ENCODE measurements at regions not wholly inside any gene's neighbourhood (a gene's known extent, or its start where the extent isn't known, plus 50 kb on each side); places are given as distances from the start of the nearest gene placed in this dataset.
"Not testable (repeated sequence)": the region's sequence is repeated elsewhere in the genome, so short reads cannot be mapped to it uniquely, and the experiment has no call there.

DNA sequence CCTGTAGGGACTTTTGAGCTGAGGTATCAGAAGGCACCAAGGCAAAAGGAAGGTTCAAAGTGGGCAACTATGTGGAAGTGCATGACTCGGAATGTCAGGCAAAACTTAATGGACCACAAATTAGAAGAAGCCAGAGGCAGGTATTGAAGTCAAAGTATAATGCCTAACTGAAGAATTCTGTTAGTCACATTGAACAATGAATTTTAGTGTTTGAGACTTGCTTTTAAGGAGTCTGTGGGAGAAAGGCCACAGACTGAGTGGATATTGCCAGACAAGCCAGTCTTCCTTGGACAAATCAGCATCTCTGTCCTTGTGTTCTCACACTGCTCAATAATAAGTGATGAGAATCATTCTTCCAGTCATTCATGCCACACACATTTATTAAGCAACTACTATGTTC is 498.9 kb downstream of the STK39 start:
- ChIA-PET POLR2A (no interaction called here), CTCF (no interaction called here)
- Mint-ChIP-seq H3K9me3 (no peaks in the 10 kb centered on the region), H3K4me3 (no peak overlapping the region), H3K27me3 (no peaks in the 10 kb centered on the region), H3K4me1 (no peaks in the 10 kb centered on the region), H3K27ac (no peak overlapping the region), H3K36me3 (ENCODE audit: low read depth) (no peaks in the 10 kb centered on the region)
- no peak for DNase-seq

DNA sequence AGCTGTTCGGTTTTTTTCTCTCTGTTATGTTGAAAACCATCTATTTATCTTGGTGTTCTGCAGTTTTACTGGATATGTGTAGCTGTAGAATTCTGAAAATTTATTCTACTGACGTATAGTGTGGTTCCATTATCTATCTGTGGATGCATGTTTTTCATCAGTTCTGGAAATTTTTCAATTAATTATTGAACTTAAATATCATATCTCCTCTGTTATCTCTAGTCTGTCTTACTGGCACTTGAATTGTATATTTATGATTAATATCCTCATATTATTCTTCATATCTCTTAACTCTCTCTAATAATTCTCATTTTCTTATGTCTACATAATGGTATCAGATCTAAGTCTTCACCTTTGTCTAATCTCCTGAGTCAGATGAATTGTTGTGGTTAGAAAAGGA is 501.7 kb downstream of the STK39 start:
- Mint-ChIP-seq H3K4me3 (no peak overlapping the region), H3K36me3 (ENCODE audit: low read depth) (no peaks in the 10 kb centered on the region), H3K4me1 (no peaks in the 10 kb centered on the region), H3K9me3 (no peaks in the 10 kb centered on the region), H3K27ac (no peak overlapping the region), H3K27me3 (no peaks in the 10 kb centered on the region)
- no peak for DNase-seq
- POLR2A ChIA-PET: no interaction called here
- CTCF ChIA-PET: no interaction called here

DNA sequence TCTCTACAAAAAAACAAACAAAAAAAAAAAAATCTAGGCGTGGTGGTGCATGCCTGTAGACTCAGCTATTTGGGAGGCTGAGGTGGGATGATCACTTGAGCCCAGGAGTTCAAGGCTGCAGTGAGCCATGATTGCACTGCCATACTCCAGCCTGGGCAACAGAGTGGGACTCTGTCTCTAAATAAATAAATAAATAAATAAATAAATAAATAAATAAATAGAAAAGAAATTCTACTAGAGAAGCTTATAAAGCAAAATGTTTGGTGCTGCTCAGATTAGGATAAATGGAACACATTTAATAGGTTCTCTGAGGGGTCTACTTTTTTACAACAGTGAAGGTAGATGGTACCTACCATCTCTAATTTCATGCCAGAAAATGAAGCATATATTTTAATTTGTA is 507.5 kb downstream of the STK39 start:
- H3K36me3 Mint-ChIP-seq (ENCODE audit: low read depth); H3K4me3 Mint-ChIP-seq; H3K9me3 Mint-ChIP-seq; POLR2A ChIA-PET; DNase-seq; H3K27me3 Mint-ChIP-seq; CTCF ChIA-PET; H3K27ac Mint-ChIP-seq; H3K4me1 Mint-ChIP-seq: not testable (repeated sequence)

DNA sequence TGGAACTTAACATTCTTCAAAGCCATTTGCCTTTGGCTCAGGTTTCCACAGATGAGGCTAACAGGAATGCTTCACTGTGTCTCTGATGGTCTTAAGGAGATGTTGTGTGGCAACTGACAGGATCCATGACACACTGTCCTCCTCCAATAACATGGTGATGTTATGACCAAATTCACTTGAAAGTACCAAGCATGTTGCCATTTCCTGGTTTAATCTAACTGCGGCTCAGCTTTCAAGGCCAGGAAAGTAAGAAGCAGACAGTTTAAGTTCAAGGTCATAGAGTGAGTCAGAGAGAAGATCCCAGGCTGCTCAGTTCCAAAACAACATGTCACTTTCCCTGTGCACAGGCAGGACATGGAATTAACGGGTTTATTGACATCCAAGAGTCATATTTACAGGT is 513.6 kb downstream of the STK39 start:
- H3K27ac Mint-ChIP-seq: no peak overlapping the region
- no peaks in the 10 kb centered on the region for H3K27me3 Mint-ChIP-seq
- H3K36me3 Mint-ChIP-seq (ENCODE audit: low read depth): no peaks in the 10 kb centered on the region
- H3K4me3 Mint-ChIP-seq: no peak overlapping the region
- ChIA-PET POLR2A (no interaction called here), CTCF (no interaction called here)
- no peaks in the 10 kb centered on the region for H3K4me1 Mint-ChIP-seq
- no peaks in the 10 kb centered on the region for H3K9me3 Mint-ChIP-seq
- DNase-seq: no peak

DNA sequence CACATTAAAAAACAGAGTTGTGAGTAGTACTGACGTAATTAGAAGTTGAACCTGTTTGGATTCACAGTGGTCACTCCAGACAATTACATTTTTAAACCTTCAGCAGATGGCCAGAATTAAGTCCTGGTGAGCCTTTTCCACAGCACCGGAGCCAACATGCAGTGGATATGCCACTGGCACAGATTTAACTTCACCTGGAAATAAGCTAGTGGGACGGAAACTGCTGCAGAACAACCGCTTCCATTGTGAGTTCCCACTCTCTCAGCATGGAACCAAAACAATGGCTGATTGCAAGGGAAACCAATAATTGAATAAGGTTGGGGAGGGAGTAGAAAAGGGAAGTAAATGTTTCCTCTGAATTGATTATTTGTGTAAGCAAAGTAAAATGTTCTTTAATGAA is 515.1 kb downstream of the STK39 start:
- ChIA-PET POLR2A (no interaction called here), CTCF (no interaction called here)
- Mint-ChIP-seq H3K27ac (no peak overlapping the region), H3K27me3 (no peaks in the 10 kb centered on the region), H3K9me3 (no peaks in the 10 kb centered on the region), H3K4me3 (no peak overlapping the region), H3K4me1 (no peaks in the 10 kb centered on the region), H3K36me3 (ENCODE audit: low read depth) (no peaks in the 10 kb centered on the region)
- no peak for DNase-seq

DNA sequence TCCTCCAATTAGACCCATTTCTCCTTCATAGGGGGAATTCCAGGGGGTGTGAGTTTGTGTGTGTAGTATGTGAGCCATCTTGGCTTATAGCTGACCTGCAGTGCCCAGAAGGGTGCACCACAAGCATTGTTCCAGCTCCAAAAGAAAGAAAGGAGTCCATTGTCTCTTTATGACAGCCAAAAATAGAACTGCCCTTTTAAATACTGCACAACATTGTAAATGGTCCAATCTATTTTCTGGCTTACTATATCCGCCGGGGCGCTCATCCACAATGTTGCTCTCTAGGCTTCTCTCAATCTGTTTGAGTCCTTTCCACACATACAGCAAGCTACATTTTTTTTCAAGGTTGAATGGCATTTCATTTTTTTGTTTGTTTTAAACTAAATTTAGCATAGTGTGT is 517.5 kb downstream of the STK39 start:
- POLR2A ChIA-PET: no interaction called here
- Mint-ChIP-seq H3K27me3 (no peaks in the 10 kb centered on the region), H3K36me3 (ENCODE audit: low read depth) (no peaks in the 10 kb centered on the region), H3K4me3 (no peak overlapping the region), H3K4me1 (no peaks in the 10 kb centered on the region), H3K9me3 (no peaks in the 10 kb centered on the region), H3K27ac (no peak overlapping the region)
- CTCF ChIA-PET: no interaction called here
- no peak for DNase-seq

DNA sequence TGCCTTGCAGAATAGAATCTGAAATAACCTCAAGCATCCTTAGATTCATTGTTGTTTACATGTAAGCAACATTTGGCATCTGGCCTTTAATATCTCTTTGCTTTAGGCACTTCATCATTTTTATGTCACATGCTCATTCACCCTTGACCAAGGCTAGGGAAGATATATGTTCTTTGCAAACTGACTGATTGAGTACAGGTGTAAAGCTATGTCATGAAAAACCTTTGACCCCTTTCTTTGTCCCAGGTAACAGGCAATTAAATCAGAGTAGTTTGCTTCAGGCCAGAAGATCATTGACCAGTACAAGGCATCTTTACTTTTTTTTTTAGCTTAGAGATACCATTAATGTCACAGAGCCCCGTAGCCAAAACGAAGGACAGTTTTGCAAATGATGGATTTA is 520.6 kb downstream of the STK39 start:
- Mint-ChIP-seq H3K36me3 (ENCODE audit: low read depth) (no peaks in the 10 kb centered on the region), H3K27ac (no peak overlapping the region), H3K9me3 (no peaks in the 10 kb centered on the region), H3K4me1 (no peaks in the 10 kb centered on the region), H3K4me3 (no peak overlapping the region), H3K27me3 (no peaks in the 10 kb centered on the region)
- DNase-seq: no peak
- ChIA-PET CTCF (no interaction called here), POLR2A (no interaction called here)

DNA sequence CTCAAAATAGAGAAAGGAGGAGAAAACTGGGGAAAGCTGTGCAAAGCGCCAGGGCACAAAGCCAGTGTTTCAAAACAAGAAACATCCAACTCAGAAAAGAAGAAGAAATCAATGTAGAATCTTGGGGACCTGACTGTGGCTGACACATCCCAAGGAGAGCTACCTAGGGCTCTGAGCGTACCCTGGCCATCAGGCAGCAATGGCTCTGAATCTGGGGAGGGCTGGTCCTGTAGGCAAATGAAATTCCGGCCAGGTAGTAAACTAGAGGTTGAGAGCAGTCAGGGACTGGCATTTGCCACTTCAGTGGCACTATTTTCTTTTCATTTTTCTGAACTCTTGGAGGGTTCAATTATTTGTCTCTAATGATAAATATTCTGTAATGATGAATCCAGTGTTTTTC is 525.8 kb downstream of the STK39 start:
- H3K9me3 Mint-ChIP-seq: no peaks in the 10 kb centered on the region
- no peak overlapping the region for H3K4me3 Mint-ChIP-seq
- no peaks in the 10 kb centered on the region for H3K36me3 Mint-ChIP-seq (ENCODE audit: low read depth)
- no peak overlapping the region for H3K27ac Mint-ChIP-seq
- DNase-seq: no peak
- ChIA-PET CTCF (no interaction called here), POLR2A (no interaction called here)
- peaks cover 3% of the 10 kb centered on the region for H3K27me3 Mint-ChIP-seq
- no peaks in the 10 kb centered on the region for H3K4me1 Mint-ChIP-seq

DNA sequence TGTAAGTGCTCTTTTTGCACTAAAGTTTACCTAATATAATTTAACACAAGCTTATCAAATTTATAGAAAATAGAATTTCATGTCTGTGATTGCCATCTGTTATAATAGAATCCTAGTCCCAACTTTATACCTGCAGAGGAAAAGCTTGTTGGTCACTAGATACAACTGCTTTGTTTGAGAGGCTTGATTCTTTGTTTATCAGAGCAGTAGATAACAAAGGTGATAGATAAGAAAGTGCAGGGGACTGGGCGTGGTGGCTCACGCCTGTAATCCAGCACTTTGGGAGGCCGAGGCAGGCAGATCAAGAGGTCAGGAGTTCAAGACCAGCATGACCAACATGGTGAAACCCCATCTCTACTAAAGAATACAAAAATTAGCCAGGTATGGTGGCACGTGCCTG is 528.0 kb downstream of the STK39 start:
- H3K36me3 Mint-ChIP-seq (ENCODE audit: low read depth): no peaks in the 10 kb centered on the region
- no peak overlapping the region for H3K27ac Mint-ChIP-seq
- peaks cover 3% of the 10 kb centered on the region for H3K27me3 Mint-ChIP-seq
- H3K4me1 Mint-ChIP-seq: no peaks in the 10 kb centered on the region
- ChIA-PET POLR2A (no interaction called here), CTCF (no interaction called here)
- DNase-seq: no peak
- H3K4me3 Mint-ChIP-seq: no peak overlapping the region
- H3K9me3 Mint-ChIP-seq: no peaks in the 10 kb centered on the region

DNA sequence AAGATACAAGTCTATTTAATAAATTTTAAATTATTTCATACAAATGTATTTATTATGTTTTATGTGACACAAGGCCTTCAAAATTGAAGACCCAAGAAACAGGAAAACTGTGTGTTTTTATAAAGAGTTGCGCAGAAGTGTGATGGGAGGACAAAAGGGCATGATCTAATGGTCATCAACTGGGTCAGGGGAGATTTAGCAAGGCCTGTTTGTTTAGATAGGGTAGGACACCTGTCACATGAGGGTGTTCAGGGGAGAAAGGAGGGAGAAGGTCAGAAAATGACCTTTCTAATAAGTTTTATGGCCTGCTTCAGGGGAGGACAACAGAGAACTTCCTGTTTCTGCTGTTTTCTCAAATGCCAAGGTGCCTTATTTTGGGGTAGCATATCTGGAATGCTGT is 528.8 kb downstream of the STK39 start:
- CTCF ChIA-PET: no interaction called here

DNA sequence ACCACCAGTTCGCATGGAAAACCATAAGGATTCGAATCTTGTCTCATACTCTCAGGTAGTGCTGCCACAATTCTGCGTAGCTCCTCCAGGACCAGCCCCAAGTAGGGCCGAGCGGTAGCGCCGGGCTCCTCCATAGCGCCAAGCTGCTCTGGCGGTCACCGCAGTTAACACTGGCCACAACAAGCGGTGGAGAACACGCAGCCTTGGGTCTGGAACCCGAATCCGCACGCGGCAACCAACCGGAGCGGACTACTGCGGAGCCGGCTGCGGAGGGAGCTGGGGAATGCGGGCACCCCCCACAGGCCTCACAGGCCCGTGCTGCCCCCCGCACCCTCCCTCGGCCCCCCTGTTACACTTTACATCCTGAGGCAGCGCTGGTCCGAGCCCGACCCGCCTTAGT is 531.5 kb downstream of the STK39 start:
- H3K4me3 Mint-ChIP-seq: no peak overlapping the region
- POLR2A ChIA-PET: no interaction called here
- no peaks in the 10 kb centered on the region for H3K9me3 Mint-ChIP-seq
- CTCF ChIA-PET: no interaction called here
- no peak overlapping the region for H3K27ac Mint-ChIP-seq
- no peak for DNase-seq
- H3K27me3 Mint-ChIP-seq: peaks cover 3% of the 10 kb centered on the region
- no peaks in the 10 kb centered on the region for H3K36me3 Mint-ChIP-seq (ENCODE audit: low read depth)
- H3K4me1 Mint-ChIP-seq: no peaks in the 10 kb centered on the region

More for the DNA sequence above, 528.8 kb downstream of the STK39 start:
- H3K27me3 Mint-ChIP-seq: peaks cover 3% of the 10 kb centered on the region
- no peaks in the 10 kb centered on the region for H3K36me3 Mint-ChIP-seq (ENCODE audit: low read depth)
- no peak for DNase-seq
- H3K4me1 Mint-ChIP-seq: no peaks in the 10 kb centered on the region
- H3K27ac Mint-ChIP-seq: no peak overlapping the region
- POLR2A ChIA-PET: no interaction called here
- no peaks in the 10 kb centered on the region for H3K9me3 Mint-ChIP-seq
- H3K4me3 Mint-ChIP-seq: no peak overlapping the region

DNA sequence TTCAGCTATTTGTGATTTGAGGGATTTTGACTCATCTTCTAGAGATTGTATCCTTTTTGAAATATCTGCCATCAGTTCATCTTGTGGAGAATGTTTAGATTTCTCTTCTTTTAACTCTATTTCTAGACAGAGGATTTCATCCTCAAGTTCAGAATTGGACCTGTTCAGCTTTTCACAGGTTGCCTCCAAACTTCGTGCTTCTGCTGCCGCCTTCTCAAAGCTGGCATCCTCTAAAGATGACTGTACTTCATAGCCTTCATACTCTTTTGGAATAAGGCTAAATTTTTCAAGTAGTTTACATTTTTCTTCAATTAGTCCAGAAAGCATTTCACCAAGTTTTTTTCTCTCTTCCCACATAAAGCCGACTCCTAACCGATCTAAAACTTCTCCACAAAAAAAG is 531.9 kb downstream of the STK39 start:
- H3K4me3 Mint-ChIP-seq; POLR2A ChIA-PET; H3K4me1 Mint-ChIP-seq; DNase-seq; H3K36me3 Mint-ChIP-seq (ENCODE audit: low read depth); H3K27ac Mint-ChIP-seq; CTCF ChIA-PET; H3K9me3 Mint-ChIP-seq; H3K27me3 Mint-ChIP-seq: not testable (repeated sequence)

DNA sequence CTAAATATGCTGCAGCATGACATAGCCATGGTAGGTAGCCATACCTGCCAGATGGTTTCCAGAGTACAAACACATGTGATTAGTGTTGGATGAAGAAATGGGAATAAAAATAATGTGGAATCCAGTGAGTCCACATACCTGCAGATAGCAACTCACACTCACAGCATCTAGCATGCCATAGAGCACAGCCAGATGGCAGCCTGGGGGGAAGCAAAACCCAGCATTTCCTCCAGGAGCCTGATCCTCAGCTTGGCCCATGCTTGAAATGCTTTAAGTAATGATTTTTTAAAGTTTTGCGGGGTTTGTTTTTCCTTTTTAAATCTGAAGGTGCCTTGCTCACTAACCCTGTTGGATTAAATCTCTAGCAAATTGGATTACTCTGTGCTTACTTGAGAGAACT is 535.1 kb downstream of the STK39 start:
- H3K4me1 Mint-ChIP-seq: no peaks in the 10 kb centered on the region
- DNase-seq: no peak
- no peaks in the 10 kb centered on the region for H3K27me3 Mint-ChIP-seq
- H3K27ac Mint-ChIP-seq: no peak overlapping the region
- POLR2A ChIA-PET: no interaction called here
- CTCF ChIA-PET: no interaction called here
- no peaks in the 10 kb centered on the region for H3K9me3 Mint-ChIP-seq
- no peak overlapping the region for H3K4me3 Mint-ChIP-seq
- H3K36me3 Mint-ChIP-seq (ENCODE audit: low read depth): no peaks in the 10 kb centered on the region

DNA sequence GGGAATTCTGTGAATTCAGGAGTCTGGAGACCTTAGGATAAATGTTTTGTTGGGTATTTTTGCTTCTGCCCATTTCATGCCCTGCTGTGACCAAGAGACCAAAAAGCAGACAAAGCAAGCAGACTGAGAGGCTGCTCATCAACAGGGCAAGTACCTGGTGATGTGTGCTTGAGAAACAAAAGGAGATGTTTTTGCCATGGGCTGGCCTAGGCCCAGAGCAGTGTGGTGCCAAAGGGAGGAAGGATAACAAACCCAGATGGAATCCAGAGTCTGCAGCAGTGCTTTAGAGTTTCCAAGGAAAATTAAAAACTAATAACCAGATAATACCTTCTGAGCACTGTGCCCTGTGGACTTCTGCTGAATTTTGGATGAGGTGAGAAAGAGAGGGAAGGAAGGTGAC is 538.4 kb downstream of the STK39 start:
- no peaks in the 10 kb centered on the region for H3K9me3 Mint-ChIP-seq
- no peaks in the 10 kb centered on the region for H3K4me1 Mint-ChIP-seq
- H3K27me3 Mint-ChIP-seq: no peaks in the 10 kb centered on the region
- ChIA-PET POLR2A (no interaction called here), CTCF (no interaction called here)
- no peak overlapping the region for H3K4me3 Mint-ChIP-seq
- H3K36me3 Mint-ChIP-seq (ENCODE audit: low read depth): no peaks in the 10 kb centered on the region
- H3K27ac Mint-ChIP-seq: no peak overlapping the region
- DNase-seq: no peak

DNA sequence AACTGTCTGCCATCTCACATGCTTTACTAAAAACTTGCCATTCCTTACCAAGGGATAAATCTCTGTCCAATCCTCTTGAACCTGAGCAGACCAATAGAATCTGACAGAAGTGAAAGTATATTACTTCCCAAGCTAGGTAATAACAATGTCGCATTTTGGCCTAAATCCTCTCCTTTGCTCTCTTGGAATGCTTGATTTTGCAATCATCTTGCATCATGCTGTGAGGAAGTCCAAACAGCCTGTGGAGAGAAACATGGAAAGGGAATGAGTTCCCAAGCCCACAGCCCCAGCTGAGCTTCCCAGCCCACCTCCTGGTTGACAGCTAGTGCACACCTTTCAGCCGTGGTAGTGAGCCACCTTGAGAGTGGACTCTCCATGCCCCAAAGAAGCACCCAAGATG is 540.6 kb downstream of the STK39 start:
- CTCF ChIA-PET: no interaction called here
- no peak for DNase-seq
- Mint-ChIP-seq H3K36me3 (ENCODE audit: low read depth) (no peaks in the 10 kb centered on the region), H3K27ac (no peak overlapping the region), H3K4me1 (no peaks in the 10 kb centered on the region), H3K4me3 (no peak overlapping the region), H3K27me3 (no peaks in the 10 kb centered on the region), H3K9me3 (no peaks in the 10 kb centered on the region)
- POLR2A ChIA-PET: no interaction called here
